K562 (cell line): ENCODE measurements at regions not wholly inside any gene's neighbourhood (a gene's known extent, or its start where the extent isn't known, plus 50 kb on each side); places are given as distances from the start of the nearest gene placed in this dataset.

Experiments used
- HMGXB4 ChIP-seq: sonication (generic); formaldehyde crosslinking; IDR thresholded peaks from 2 replicates; pipeline ENCODE4 v1.8.1; 2023; ENCODE audit warnings: mild to moderate bottlenecking, missing genetic modification reagents
- KLF1 ChIP-seq: fragments of 450-650 bp; IDR thresholded peaks from 2 replicates; pipeline ENCODE4 v1.6.1; 2016; ENCODE audit warnings: missing genetic modification characterization, missing compliant biosample characterization
- LARP7 ChIP-seq: fragments of 450-650 bp; IDR thresholded peaks from 2 replicates; pipeline ENCODE4 v1.6.1; 2016
- MAFF ChIP-seq: IDR thresholded peaks from 2 replicates; pipeline ENCODE4 v1.6.1; 2012; ENCODE audit warnings: low read length, improper control_type of control experiment
- SFPQ ChIP-seq: fragments of 200-400 bp; formaldehyde crosslinking; IDR thresholded peaks from 2 replicates; pipeline ENCODE4 v1.6.1; 2017; ENCODE audit warnings: mild to moderate bottlenecking, low read depth, low read length, moderate library complexity
- TCFL5 ChIP-seq: fragments of 250-450 bp; sonication (Bioruptor Pico); conservative IDR thresholded peaks from 2 replicates; pipeline ENCODE4 v1.6.1; 2021; ENCODE audit warnings: mild to moderate bottlenecking, moderate library complexity, matching md5 sums
- ZNF398 ChIP-seq: fragments of 250-450 bp; sonication (Bioruptor Pico); IDR thresholded peaks from 2 replicates; pipeline ENCODE4 v1.8.0; 2021; ENCODE audit warnings: moderate library complexity, mild to moderate bottlenecking, inconsistent platforms

- TF ChIP-seq TCFL5 (CRISPR knock-in tag): no peak
- TF ChIP-seq KLF1 (tag): no peak
- no peak for TF ChIP-seq ZNF398 (CRISPR knock-in tag)
- no peak for TF ChIP-seq LARP7
- no peak for TF ChIP-seq MAFF
- no peak for TF ChIP-seq SFPQ
- TF ChIP-seq HMGXB4 (CRISPR knock-in tag): no peak
These were observed 372.0 kb upstream of the GATB start (continued) for GRCh38 chr4:152132776-152133175.
